Brain microvascular endothelial cell (primary cell): ENCODE measurements at regions not wholly inside any gene's neighbourhood (a gene's known extent, or its start where the extent isn't known, plus 50 kb on each side); places are given as distances from the start of the nearest gene placed in this dataset.

Experiments
- DNase-seq: peaks from one replicate; pipeline ENCODE4 v3.0.0-alpha.2; 2020
- H3K27ac ChIP-seq: fragments of 250-450 bp; sonication (Bioruptor Pico); 2 replicates; pipeline ENCODE4 v1.5.1; 2020; ENCODE audit warnings: mild to moderate bottlenecking, moderate library complexity
- H3K27me3 ChIP-seq: fragments of 250-450 bp; sonication (Bioruptor Pico); replicated peaks from 2 replicates; pipeline ENCODE4 v1.5.1; 2020; ENCODE audit warnings: mild to moderate bottlenecking
- H3K36me3 ChIP-seq: fragments of 250-450 bp; sonication (Bioruptor Pico); replicated peaks from 2 replicates; pipeline ENCODE4 v1.5.1; 2020; ENCODE audit warnings: mild to moderate bottlenecking
- H3K4me3 ChIP-seq: 2 replicates; pipeline ENCODE4 v1.5.1; 2011; ENCODE audit warnings: low read depth, mild to moderate bottlenecking, control low read depth, low read length, moderate library complexity
- in situ Hi-C: cut with HindIII; loops from 2 replicates; pipeline ENCODE4 v1.10.0; 2017; ENCODE audit warnings: low sequenced_read_pairs, low pct_ligation_motif_present
- TF ChIP-seq, protein P1 (sequence below): IDR thresholded peaks from 2 replicates; pipeline ENCODE4 v1.5.1; 2011; ENCODE audit warnings: low read depth, mild to moderate bottlenecking, moderate library complexity, low read length, control low read depth, inconsistent platforms; ENCODE audit errors: missing control alignments

DNA sequence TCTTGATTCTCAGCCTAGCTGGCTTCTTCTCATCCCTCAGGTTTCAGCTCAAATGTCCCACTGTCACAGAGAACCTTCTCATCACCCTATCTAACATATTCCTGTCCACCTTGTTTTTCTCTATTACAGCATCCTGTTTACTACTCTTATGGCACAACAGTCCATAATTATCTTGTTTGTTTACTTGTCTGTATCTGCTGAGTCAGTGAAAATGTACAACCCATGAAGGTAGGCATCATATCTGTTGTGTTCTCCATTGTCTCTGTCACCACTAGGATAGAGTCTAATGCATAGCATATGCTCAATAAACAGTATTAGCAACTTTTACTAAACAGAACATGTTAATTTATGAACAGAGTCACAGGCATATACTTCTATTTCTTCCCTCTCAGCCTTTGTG lies 261.7 kb downstream of the ETAA1 start:
- Histone ChIP-seq H3K4me3 (no peak overlapping the region), H3K27me3 (no peaks in the 10 kb centered on the region), H3K27ac (no peak overlapping the region), H3K36me3 (no peaks in the 10 kb centered on the region)
- in situ Hi-C loops: no loop called here
- DNase-seq: no peak
- TF ChIP-seq, protein P1, sequence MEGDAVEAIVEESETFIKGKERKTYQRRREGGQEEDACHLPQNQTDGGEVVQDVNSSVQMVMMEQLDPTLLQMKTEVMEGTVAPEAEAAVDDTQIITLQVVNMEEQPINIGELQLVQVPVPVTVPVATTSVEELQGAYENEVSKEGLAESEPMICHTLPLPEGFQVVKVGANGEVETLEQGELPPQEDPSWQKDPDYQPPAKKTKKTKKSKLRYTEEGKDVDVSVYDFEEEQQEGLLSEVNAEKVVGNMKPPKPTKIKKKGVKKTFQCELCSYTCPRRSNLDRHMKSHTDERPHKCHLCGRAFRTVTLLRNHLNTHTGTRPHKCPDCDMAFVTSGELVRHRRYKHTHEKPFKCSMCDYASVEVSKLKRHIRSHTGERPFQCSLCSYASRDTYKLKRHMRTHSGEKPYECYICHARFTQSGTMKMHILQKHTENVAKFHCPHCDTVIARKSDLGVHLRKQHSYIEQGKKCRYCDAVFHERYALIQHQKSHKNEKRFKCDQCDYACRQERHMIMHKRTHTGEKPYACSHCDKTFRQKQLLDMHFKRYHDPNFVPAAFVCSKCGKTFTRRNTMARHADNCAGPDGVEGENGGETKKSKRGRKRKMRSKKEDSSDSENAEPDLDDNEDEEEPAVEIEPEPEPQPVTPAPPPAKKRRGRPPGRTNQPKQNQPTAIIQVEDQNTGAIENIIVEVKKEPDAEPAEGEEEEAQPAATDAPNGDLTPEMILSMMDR: no peak

- no peak overlapping the region for H3K27ac ChIP-seq
- H3K27me3 ChIP-seq: no peaks in the 10 kb centered on the region
- no peak overlapping the region for H3K4me3 ChIP-seq
- in situ Hi-C loops: no loop called here
- TF ChIP-seq, protein P1: no peak
- DNase-seq: no peak
- H3K36me3 ChIP-seq: no peaks in the 10 kb centered on the region
Measured at GRCh38 chr2:67660015-67660602, 263.0 kb downstream of the ETAA1 start.

DNA sequence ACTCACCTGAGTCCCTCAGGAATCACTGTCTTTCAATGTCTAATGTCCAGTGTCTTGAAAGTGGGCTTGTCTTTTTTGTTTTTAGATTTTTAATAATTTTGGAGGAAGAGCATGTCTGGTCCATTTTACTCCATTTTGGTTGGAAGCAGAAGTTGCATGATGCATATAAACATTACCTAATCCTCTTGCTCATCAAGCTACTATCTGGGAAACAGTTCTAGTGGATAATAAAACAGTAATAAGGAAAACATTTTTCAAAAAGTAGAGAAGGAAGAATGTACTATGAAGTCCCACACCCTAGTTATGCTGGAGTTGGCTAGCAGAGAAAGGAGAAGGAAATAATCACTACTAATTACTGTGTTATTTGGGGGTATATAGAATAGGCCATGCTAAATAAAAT lies 263.7 kb downstream of the ETAA1 start:
- no peak for DNase-seq
- no peaks in the 10 kb centered on the region for H3K27me3 ChIP-seq
- H3K36me3 ChIP-seq: no peaks in the 10 kb centered on the region
- TF ChIP-seq, protein P1: no peak
- in situ Hi-C loops: no loop called here
- H3K4me3 ChIP-seq: no peak overlapping the region
- H3K27ac ChIP-seq: no peak overlapping the region

GRCh38 chr2:67662222-67662621 lies 265.1 kb downstream of the ETAA1 start:
- Histone ChIP-seq H3K4me3 (no peak overlapping the region), H3K27me3 (no peaks in the 10 kb centered on the region), H3K36me3 (no peaks in the 10 kb centered on the region), H3K27ac (no peak overlapping the region)
- DNase-seq: no peak
- in situ Hi-C loops: no loop called here
- TF ChIP-seq, protein P1: no peak

GRCh38 chr2:67663776-67664175 lies 266.6 kb downstream of the ETAA1 start:
- in situ Hi-C loops: no loop called here
- Histone ChIP-seq H3K27me3 (no peaks in the 10 kb centered on the region), H3K36me3 (no peaks in the 10 kb centered on the region), H3K27ac (no peak overlapping the region), H3K4me3 (no peak overlapping the region)
- TF ChIP-seq, protein P1: no peak
- no peak for DNase-seq

DNA sequence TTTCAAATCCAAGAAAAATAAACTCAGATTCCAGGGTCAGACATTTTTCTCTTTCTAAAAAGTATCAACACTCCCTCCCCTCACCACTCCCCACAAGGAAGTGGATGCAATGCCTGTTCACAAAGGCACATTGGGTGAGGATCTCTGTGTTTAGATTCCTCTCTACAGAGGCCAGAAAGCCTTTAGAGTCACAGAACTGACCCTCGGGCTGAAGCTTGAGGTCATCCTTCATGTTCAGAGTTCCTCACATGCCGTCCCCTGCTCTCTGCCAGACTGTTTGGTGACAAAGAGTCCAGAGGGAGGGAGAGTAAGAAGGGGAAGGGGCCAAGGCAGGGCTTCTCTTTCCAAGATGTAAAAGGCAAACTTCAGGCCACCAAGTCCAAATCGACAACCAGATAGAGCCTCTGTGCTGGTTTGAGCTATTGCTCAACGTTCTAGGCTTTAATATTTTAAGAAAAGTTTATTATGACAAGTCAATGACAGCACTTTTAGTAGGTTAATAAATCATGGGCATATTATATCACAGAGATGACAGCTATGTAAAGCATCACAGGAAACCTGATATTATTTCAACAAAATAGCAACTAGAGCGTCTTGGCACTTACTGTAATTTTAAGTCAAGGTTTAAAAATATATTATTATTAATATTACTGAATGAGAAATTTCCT lies 269.4 kb downstream of the ETAA1 start:
- TF ChIP-seq, protein P1: no peak
- in situ Hi-C loops: no loop called here
- H3K27ac ChIP-seq: no peak overlapping the region
- no peaks in the 10 kb centered on the region for H3K36me3 ChIP-seq
- DNase-seq: no peak
- H3K4me3 ChIP-seq: no peak overlapping the region
- no peaks in the 10 kb centered on the region for H3K27me3 ChIP-seq
